MCF 10A (cell line): ENCODE measurements at regions not wholly inside any gene's neighbourhood (a gene's known extent, or its start where the extent isn't known, plus 50 kb on each side); places are given as distances from the start of the nearest gene placed in this dataset.

Source experiments
- BruUV-seq: library from RNA; stranded (reverse); fragments of 400-500 nt; replicated peaks from 2 replicates; lab custom pipeline; 2021; lab: Mats Ljungman, UMichigan
- CTCF ChIA-PET: fragments of 300-600 bp; sonication (Branson Sonifier 250); formaldehyde crosslinking; extraction: SDS; loops from one replicate; lab custom pipeline; 2021; ENCODE audit warnings: antibody characterized with exemption, inconsistent platforms; lab: Yijun Ruan, JAX
- POLR2A ChIA-PET: fragments of 300-600, 350-650 bp; sonication (Branson Sonifier 250); formaldehyde crosslinking; extraction: SDS; loops from one replicate; lab custom pipeline; 2020; ENCODE audit warnings: antibody characterized with exemption, inconsistent platforms; lab: Yijun Ruan, JAX
- DNase-seq: peaks from one replicate; pipeline ENCODE4 v3.0.0-alpha.2; 2018; ENCODE audit not compliant: unreplicated experiment
- H3K27ac Mint-ChIP-seq: one replicate; pipeline ENCODE4 v1.8.0; 2022; ENCODE audit warnings: mild to moderate bottlenecking, low read depth, mixed read lengths; ENCODE audit not compliant: unreplicated experiment
- H3K27me3 Mint-ChIP-seq: one replicate; pipeline ENCODE4 v1.8.0; 2022; ENCODE audit warnings: mixed read lengths; ENCODE audit not compliant: insufficient read depth, unreplicated experiment
- H3K36me3 Mint-ChIP-seq: one replicate; pipeline ENCODE4 v1.8.0; 2022; ENCODE audit warnings: mild to moderate bottlenecking, moderate library complexity, mixed read lengths; ENCODE audit not compliant: insufficient read depth, unreplicated experiment
- H3K4me1 Mint-ChIP-seq: one replicate; pipeline ENCODE4 v1.8.0; 2022; ENCODE audit warnings: mixed read lengths; ENCODE audit not compliant: insufficient read depth, unreplicated experiment
- H3K4me3 Mint-ChIP-seq: one replicate; pipeline ENCODE4 v1.8.0; 2022; ENCODE audit warnings: mild to moderate bottlenecking, moderate library complexity, mixed read lengths; ENCODE audit not compliant: unreplicated experiment
- H3K9me3 Mint-ChIP-seq: one replicate; pipeline ENCODE4 v1.8.0; 2022; ENCODE audit warnings: mixed read lengths; ENCODE audit not compliant: unreplicated experiment
- CTCF ChIP-seq: fragments of 200-600 bp; IDR thresholded peaks from one replicate; pipeline ENCODE4 v1.8.0; 2022; ENCODE audit warnings: antibody characterized with exemption, mild to moderate bottlenecking; ENCODE audit not compliant: unreplicated experiment
- intact Hi-C: fragments of 100-400 bp; cut with micrococcal nuclease; formaldehyde crosslinking; loops from 2 replicates; pipeline ENCODE4 v1.14.1; 2022

- ChIA-PET POLR2A (no interaction called here), CTCF (no interaction called here)
- Mint-ChIP-seq H3K9me3 (peaks cover 4% of the 10 kb centered on the region), H3K36me3 (no peaks in the 10 kb centered on the region), H3K27ac (no peak overlapping the region), H3K4me1 (no peaks in the 10 kb centered on the region), H3K4me3 (no peak overlapping the region), H3K27me3 (no peaks in the 10 kb centered on the region)
- intact Hi-C loops, result no loop called here
- no peak for TF ChIP-seq CTCF
- no peak for DNase-seq
- no TSS peak for BruUV-seq
Measured at GRCh38 chr6:98333273-98333672, 501.1 kb upstream of the POU3F2 start.

DNA sequence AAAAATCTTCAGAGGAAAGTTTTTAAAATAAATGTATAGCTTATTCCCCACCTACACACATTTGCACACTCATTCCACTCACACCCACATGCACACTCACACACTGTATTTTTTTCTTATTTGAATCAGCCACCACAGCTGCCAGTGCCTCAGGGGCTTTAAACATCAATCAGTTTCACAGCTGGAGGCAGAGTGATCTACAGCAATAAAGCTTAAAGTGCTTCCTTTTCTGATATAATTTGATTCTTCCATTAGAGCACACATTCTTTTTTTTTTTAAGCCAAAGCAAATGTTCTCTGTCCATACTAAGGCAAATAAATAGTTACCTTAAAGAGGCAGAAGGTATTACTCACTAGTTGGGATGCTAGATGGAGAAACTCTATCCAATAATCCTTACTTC is 498.8 kb upstream of the POU3F2 start:
- CTCF ChIA-PET, result interaction anchor here (0.6 to 0.7 kb wide), 2 partner anchors 15 to 79 kb away, joined by 3 read pairs; no protein-coding TSS in a partner anchor
- no peak overlapping the region for H3K27ac Mint-ChIP-seq
- H3K36me3 Mint-ChIP-seq, result no peaks in the 10 kb centered on the region
- intact Hi-C loops, result no loop called here
- no peaks in the 10 kb centered on the region for H3K9me3 Mint-ChIP-seq
- POLR2A ChIA-PET, result no interaction called here
- peaks cover 9% of the 10 kb centered on the region for H3K27me3 Mint-ChIP-seq
- BruUV-seq, result no TSS peak
- no peaks in the 10 kb centered on the region for H3K4me1 Mint-ChIP-seq
- H3K4me3 Mint-ChIP-seq, result no peak overlapping the region
- no peak for TF ChIP-seq CTCF
- no peak for DNase-seq

DNA sequence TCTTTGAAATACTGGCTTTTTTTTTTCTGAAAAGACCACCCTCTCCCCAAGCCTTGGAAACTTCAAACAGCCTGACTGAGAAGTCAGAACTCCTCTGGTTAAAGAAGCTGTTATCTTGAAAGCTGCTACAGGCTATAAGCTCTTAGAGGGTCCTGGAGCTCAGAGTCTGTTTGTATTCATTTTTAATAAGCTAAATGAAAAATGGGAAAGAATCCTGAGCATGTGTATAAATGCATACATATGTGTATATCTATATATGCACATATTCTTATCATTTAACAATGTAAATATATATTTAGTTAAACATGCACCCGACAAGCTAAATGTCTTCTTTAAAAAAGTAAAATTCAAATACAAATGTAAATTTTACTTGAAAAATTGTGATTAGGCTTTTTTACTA is 494.9 kb upstream of the POU3F2 start:
- H3K36me3 Mint-ChIP-seq, result no peaks in the 10 kb centered on the region
- CTCF ChIA-PET, result no interaction called here
- POLR2A ChIA-PET, result no interaction called here
- H3K4me1 Mint-ChIP-seq, result no peaks in the 10 kb centered on the region
- BruUV-seq, result no TSS peak
- intact Hi-C loops, result no loop called here
- H3K27me3 Mint-ChIP-seq, result peaks cover 11% of the 10 kb centered on the region
- no peak overlapping the region for H3K27ac Mint-ChIP-seq
- H3K4me3 Mint-ChIP-seq, result no peak overlapping the region
- no peak for TF ChIP-seq CTCF
- H3K9me3 Mint-ChIP-seq, result no peaks in the 10 kb centered on the region
- DNase-seq, result no peak

DNA sequence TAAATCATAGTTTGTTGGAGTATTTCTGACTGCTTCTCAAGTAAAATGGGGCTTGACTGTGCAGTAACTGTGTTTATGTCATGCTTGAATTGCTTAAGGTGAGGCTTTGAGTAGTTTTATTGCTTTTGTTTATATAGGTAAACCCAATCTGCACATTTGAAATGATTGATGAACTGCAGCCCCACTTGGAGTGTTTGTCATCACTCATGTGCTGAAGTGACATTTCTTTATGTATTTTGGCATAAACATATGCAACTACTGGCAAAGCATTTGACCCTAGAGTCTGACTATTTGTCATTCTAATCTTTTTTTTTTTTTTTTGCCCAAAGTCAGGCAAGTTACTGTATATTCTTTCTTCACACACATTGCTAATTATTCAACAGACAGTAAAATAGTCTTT is 491.4 kb upstream of the POU3F2 start:
- BruUV-seq, result no TSS peak
- no peaks in the 10 kb centered on the region for H3K36me3 Mint-ChIP-seq
- TF ChIP-seq CTCF, result no peak
- ChIA-PET CTCF (no interaction called here), POLR2A (no interaction called here)
- H3K9me3 Mint-ChIP-seq, result no peaks in the 10 kb centered on the region
- no peak overlapping the region for H3K4me3 Mint-ChIP-seq
- no peak overlapping the region for H3K27ac Mint-ChIP-seq
- no peak for DNase-seq
- intact Hi-C loops, result no loop called here
- H3K27me3 Mint-ChIP-seq, result peaks cover 11% of the 10 kb centered on the region
- no peaks in the 10 kb centered on the region for H3K4me1 Mint-ChIP-seq
